ENCODE measurements at regions not wholly inside any gene's neighbourhood (a gene's known extent, or its start where the extent isn't known, plus 50 kb on each side); places are given as distances from the start of the nearest gene placed in this dataset.

DNA sequence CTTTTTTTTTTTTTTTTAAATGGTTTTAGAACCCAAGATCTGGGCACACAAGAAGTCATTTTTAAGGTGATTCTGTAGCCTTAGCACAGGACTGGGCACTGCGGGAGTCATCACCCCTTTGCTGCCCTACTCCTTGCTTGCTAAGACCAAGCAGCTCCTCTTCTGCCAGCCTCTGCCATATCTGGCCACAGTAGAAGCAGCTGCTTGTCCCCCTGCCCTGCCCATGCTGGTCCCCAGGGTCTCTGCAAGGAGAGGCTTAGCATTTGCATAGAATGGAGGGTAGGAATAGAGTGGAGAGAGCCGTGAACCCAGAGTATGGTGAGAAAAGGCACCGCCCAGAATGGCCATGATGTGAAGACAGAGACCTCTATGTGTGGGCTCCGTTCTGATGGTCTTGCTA is 109.3 kb downstream of the ADRA2C start:
- TF ChIP-seq, protein P1, sequence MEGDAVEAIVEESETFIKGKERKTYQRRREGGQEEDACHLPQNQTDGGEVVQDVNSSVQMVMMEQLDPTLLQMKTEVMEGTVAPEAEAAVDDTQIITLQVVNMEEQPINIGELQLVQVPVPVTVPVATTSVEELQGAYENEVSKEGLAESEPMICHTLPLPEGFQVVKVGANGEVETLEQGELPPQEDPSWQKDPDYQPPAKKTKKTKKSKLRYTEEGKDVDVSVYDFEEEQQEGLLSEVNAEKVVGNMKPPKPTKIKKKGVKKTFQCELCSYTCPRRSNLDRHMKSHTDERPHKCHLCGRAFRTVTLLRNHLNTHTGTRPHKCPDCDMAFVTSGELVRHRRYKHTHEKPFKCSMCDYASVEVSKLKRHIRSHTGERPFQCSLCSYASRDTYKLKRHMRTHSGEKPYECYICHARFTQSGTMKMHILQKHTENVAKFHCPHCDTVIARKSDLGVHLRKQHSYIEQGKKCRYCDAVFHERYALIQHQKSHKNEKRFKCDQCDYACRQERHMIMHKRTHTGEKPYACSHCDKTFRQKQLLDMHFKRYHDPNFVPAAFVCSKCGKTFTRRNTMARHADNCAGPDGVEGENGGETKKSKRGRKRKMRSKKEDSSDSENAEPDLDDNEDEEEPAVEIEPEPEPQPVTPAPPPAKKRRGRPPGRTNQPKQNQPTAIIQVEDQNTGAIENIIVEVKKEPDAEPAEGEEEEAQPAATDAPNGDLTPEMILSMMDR (IDR thresholded peaks at IDR 0.05): no peak
- TF ChIP-seq POLR2A (IDR thresholded peaks at IDR 0.05): no peak
